Astrocyte (in vitro differentiated cells and primary cell): ENCODE measurements at regions not wholly inside any gene's neighbourhood (a gene's known extent, or its start where the extent isn't known, plus 50 kb on each side); places are given as distances from the start of the nearest gene placed in this dataset.

Source experiments
- DNase-seq: peaks from one replicate; pipeline ENCODE4 v3.0.0-alpha.2; 2010; ENCODE audit warnings: low read depth
- FAIRE-seq: peaks from 2 replicates; lab custom pipeline; 2011; peaks lifted over from hg19 to GRCh38; lab: Jason Lieb, UNC
- H2AFZ ChIP-seq: 2 replicates; pipeline ENCODE4 v1.6.0; 2012; ENCODE audit warnings: low read depth, low read length, inconsistent platforms
- H3K27ac ChIP-seq: 2 replicates; pipeline ENCODE4 v1.5.1; 2011; ENCODE audit warnings: low read depth, low read length, inconsistent platforms
- H3K27me3 ChIP-seq: 2 replicates; pipeline ENCODE4 v1.6.0; 2011; ENCODE audit warnings: low read length, inconsistent platforms; ENCODE audit not compliant: insufficient read depth
- H3K36me3 ChIP-seq: 2 replicates; pipeline ENCODE4 v1.5.1; 2011; ENCODE audit warnings: low read length, inconsistent platforms; ENCODE audit not compliant: insufficient read depth
- H3K4me1 ChIP-seq: 2 replicates; pipeline ENCODE4 v1.5.1; 2011; ENCODE audit warnings: low read length, inconsistent platforms; ENCODE audit not compliant: insufficient read depth
- H3K4me2 ChIP-seq: 2 replicates; pipeline ENCODE4 v1.6.0; 2012; ENCODE audit warnings: low read length, inconsistent platforms
- H3K4me3 ChIP-seq: 2 replicates; pipeline ENCODE4 v1.5.1; 2011; ENCODE audit warnings: low read depth, mild to moderate bottlenecking, low read length, inconsistent platforms; ENCODE audit not compliant: insufficient read depth
- H3K79me2 ChIP-seq: 2 replicates; pipeline ENCODE4 v1.6.0; 2012; ENCODE audit warnings: mild to moderate bottlenecking, low read length, inconsistent platforms; ENCODE audit not compliant: insufficient read depth
- H3K9ac ChIP-seq: 2 replicates; pipeline ENCODE4 v1.6.0; 2012; ENCODE audit warnings: mild to moderate bottlenecking, low read length, inconsistent platforms
- H3K9me3 ChIP-seq: 2 replicates; pipeline ENCODE4 v1.5.1; 2012; ENCODE audit warnings: low read depth, mild to moderate bottlenecking, low read length, inconsistent platforms; ENCODE audit not compliant: insufficient read depth
- H4K20me1 ChIP-seq: 2 replicates; pipeline ENCODE4 v1.6.0; 2012; ENCODE audit warnings: low read length, inconsistent platforms; ENCODE audit not compliant: insufficient read depth
- H3K27ac Mint-ChIP-seq: one replicate; pipeline ENCODE4 v1.8.0; 2021; ENCODE audit warnings: mild to moderate bottlenecking, mixed read lengths; ENCODE audit not compliant: unreplicated experiment
- H3K27me3 Mint-ChIP-seq: one replicate; pipeline ENCODE4 v1.8.0; 2021; ENCODE audit warnings: low read depth, mixed read lengths; ENCODE audit not compliant: unreplicated experiment
- H3K36me3 Mint-ChIP-seq: one replicate; pipeline ENCODE4 v1.8.0; 2021; ENCODE audit warnings: low read depth, mixed read lengths; ENCODE audit not compliant: unreplicated experiment
- H3K4me1 Mint-ChIP-seq: one replicate; pipeline ENCODE4 v1.8.0; 2021; ENCODE audit warnings: low read depth, mixed read lengths; ENCODE audit not compliant: unreplicated experiment
- H3K4me3 Mint-ChIP-seq: one replicate; pipeline ENCODE4 v1.8.0; 2021; ENCODE audit warnings: mild to moderate bottlenecking, moderate library complexity, mixed read lengths; ENCODE audit not compliant: unreplicated experiment
- H3K9me3 Mint-ChIP-seq: one replicate; pipeline ENCODE4 v1.8.0; 2021; ENCODE audit warnings: mild to moderate bottlenecking, mixed read lengths; ENCODE audit not compliant: unreplicated experiment
- CTCF ChIP-seq: IDR thresholded peaks from 2 replicates; pipeline ENCODE4 v1.5.1; 2011; ENCODE audit warnings: low read depth, mild to moderate bottlenecking, inconsistent platforms, low read length, moderate library complexity; ENCODE audit not compliant: insufficient read depth
- EZH2 ChIP-seq: IDR thresholded peaks from 2 replicates; pipeline ENCODE4 v1.6.1; 2012; ENCODE audit warnings: mild to moderate bottlenecking, low read length, inconsistent platforms; ENCODE audit not compliant: insufficient read depth

- H4K20me1 ChIP-seq, result no peaks in the 10 kb centered on the region
- peaks cover 4% of the 10 kb centered on the region for H3K4me1 ChIP-seq
- H3K9me3 ChIP-seq, result no peaks in the 10 kb centered on the region
- H3K79me2 ChIP-seq, result no peaks in the 10 kb centered on the region
- Mint-ChIP-seq H3K4me3 (no peak overlapping the region), H3K36me3 (no peaks in the 10 kb centered on the region), H3K9me3 (peaks cover 3% of the 10 kb centered on the region), H3K27ac (no peak overlapping the region), H3K27me3 (peaks cover 31% of the 10 kb centered on the region), H3K4me1 (peaks cover 6% of the 10 kb centered on the region)
- H3K27ac ChIP-seq, result no peak overlapping the region
- no peaks in the 10 kb centered on the region for H3K27me3 ChIP-seq
- peak overlapping the region; percentile 79 for H3K4me2 ChIP-seq
- DNase-seq, result no peak
- no peak overlapping the region for H3K4me3 ChIP-seq
- TF ChIP-seq CTCF, result no peak
- TF ChIP-seq EZH2, result no peak
- no peak overlapping the region for H3K9ac ChIP-seq
- no peaks in the 10 kb centered on the region for H3K36me3 ChIP-seq
- H2AFZ ChIP-seq, result peak overlapping the region; percentile 63
- no peak for FAIRE-seq
Measured at GRCh38 chrX:39688219-39688575, 409.6 kb downstream of the BCOR start.

GRCh38 chrX:39688576-39689375 is 409.0 kb downstream of the BCOR start:
- H3K36me3 Mint-ChIP-seq, result no peaks in the 10 kb centered on the region
- peak overlapping the region; percentile 79 for H3K4me2 ChIP-seq
- no peaks in the 10 kb centered on the region for H3K27me3 ChIP-seq
- H4K20me1 ChIP-seq, result no peaks in the 10 kb centered on the region
- H3K9me3 ChIP-seq, result no peaks in the 10 kb centered on the region
- no peak overlapping the region for H3K27ac Mint-ChIP-seq
- H3K27ac ChIP-seq, result no peak overlapping the region
- H3K4me3 Mint-ChIP-seq, result no peak overlapping the region
- no peak for DNase-seq
- peaks cover 3% of the 10 kb centered on the region for H3K9me3 Mint-ChIP-seq
- no peaks in the 10 kb centered on the region for H3K36me3 ChIP-seq
- FAIRE-seq, result no peak
- H3K9ac ChIP-seq, result peak overlapping the region; percentile 31
- H3K27me3 Mint-ChIP-seq, result peaks cover 31% of the 10 kb centered on the region
- peak overlapping the region; percentile 28 for H3K4me3 ChIP-seq
- peaks cover 6% of the 10 kb centered on the region for H3K4me1 Mint-ChIP-seq
- no peak for TF ChIP-seq CTCF
- TF ChIP-seq EZH2, result no peak
- H3K79me2 ChIP-seq, result no peaks in the 10 kb centered on the region
- peak overlapping the region; percentile 63 for H2AFZ ChIP-seq
- H3K4me1 ChIP-seq, result peaks cover 4% of the 10 kb centered on the region
